Activated B cell treated with CpG ODN at 0.5 μM for 24 hours (primary cell): ENCODE measurements at regions not wholly inside any gene's neighbourhood (a gene's known extent, or its start where the extent isn't known, plus 50 kb on each side); places are given as distances from the start of the nearest gene placed in this dataset.

Experiments
- ATAC-seq: fragments of 200-7000 bp; cut with Tn5 transposase; one replicate; pipeline ENCODE4 v1.10.0; 2021; ENCODE audit warnings: low read depth, mild to moderate bottlenecking, moderate library complexity
- CTCF ChIA-PET: fragments of 350-600 bp; sonication (Branson Sonifier 250); formaldehyde crosslinking; loops from one replicate; lab custom pipeline; 2021; ENCODE audit warnings: antibody characterized with exemption; lab: Charles Lee
- POLR2A ChIA-PET: fragments of 350-600 bp; sonication (Branson Sonifier 250); formaldehyde crosslinking; loops from one replicate; lab custom pipeline; 2021; ENCODE audit warnings: antibody characterized with exemption; lab: Charles Lee
- DNase-seq: peaks from one replicate; pipeline ENCODE4 v3.0.0; 2022
- H3K27ac Mint-ChIP-seq: one replicate; pipeline ENCODE4 v1.8.0; 2020; ENCODE audit warnings: mixed read lengths
- H3K27me3 Mint-ChIP-seq: one replicate; pipeline ENCODE4 v1.8.0; 2021; ENCODE audit warnings: mixed read lengths
- H3K36me3 Mint-ChIP-seq: one replicate; pipeline ENCODE4 v1.8.0; 2021; ENCODE audit warnings: low read depth, mixed read lengths
- H3K4me1 Mint-ChIP-seq: one replicate; pipeline ENCODE4 v1.8.0; 2021; ENCODE audit warnings: mixed read lengths
- H3K4me3 Mint-ChIP-seq: one replicate; pipeline ENCODE4 v1.8.0; 2020; ENCODE audit warnings: mild to moderate bottlenecking, mixed read lengths
- H3K9me3 Mint-ChIP-seq: one replicate; pipeline ENCODE4 v1.8.0; 2020; ENCODE audit warnings: mixed read lengths
- intact Hi-C: fragments of 100-400 bp; cut with micrococcal nuclease; formaldehyde crosslinking; loops from one replicate; pipeline ENCODE4 v1.15.1; 2024
- TF ChIP-seq, protein P1 (sequence below): fragments of 200-600 bp; IDR thresholded peaks from one replicate; pipeline ENCODE4 v1.8.0; 2022; ENCODE audit warnings: antibody characterized with exemption, mild to moderate bottlenecking

DNA sequence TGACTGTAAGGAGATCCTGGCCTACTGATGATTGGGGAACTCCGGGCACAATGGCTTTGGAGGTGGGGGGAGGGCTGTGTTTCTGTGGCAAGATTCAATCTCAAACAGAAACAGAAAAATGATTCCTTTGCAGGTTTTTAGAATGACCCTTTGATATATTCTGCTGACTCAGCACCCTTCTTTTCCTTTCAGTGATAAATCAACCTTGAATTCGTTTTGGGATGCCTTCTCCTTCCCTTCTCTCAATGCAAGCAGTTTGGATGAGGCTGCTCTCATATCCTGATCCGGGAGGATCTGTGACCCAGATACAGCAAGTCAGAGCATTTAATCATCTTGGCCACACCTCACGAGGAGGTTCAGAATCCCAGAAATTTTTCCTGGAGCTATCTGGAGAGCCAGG lies 156.1 kb upstream of the PRICKLE2 start:
- intact Hi-C loops, result no loop called here
- Mint-ChIP-seq H3K4me3 (no peak overlapping the region), H3K36me3 (no peaks in the 10 kb centered on the region), H3K4me1 (no peaks in the 10 kb centered on the region), H3K27ac (no peak overlapping the region), H3K27me3 (no peaks in the 10 kb centered on the region), H3K9me3 (no peaks in the 10 kb centered on the region)
- CTCF ChIA-PET, result no interaction called here
- TF ChIP-seq, protein P1, sequence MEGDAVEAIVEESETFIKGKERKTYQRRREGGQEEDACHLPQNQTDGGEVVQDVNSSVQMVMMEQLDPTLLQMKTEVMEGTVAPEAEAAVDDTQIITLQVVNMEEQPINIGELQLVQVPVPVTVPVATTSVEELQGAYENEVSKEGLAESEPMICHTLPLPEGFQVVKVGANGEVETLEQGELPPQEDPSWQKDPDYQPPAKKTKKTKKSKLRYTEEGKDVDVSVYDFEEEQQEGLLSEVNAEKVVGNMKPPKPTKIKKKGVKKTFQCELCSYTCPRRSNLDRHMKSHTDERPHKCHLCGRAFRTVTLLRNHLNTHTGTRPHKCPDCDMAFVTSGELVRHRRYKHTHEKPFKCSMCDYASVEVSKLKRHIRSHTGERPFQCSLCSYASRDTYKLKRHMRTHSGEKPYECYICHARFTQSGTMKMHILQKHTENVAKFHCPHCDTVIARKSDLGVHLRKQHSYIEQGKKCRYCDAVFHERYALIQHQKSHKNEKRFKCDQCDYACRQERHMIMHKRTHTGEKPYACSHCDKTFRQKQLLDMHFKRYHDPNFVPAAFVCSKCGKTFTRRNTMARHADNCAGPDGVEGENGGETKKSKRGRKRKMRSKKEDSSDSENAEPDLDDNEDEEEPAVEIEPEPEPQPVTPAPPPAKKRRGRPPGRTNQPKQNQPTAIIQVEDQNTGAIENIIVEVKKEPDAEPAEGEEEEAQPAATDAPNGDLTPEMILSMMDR, result no peak
- DNase-seq (no peak), ATAC-seq (no peak)
- POLR2A ChIA-PET, result no interaction called here

GRCh38 chr3:64380546-64380945 lies 155.3 kb upstream of the PRICKLE2 start:
- H3K36me3 Mint-ChIP-seq, result no peaks in the 10 kb centered on the region
- H3K27me3 Mint-ChIP-seq, result no peaks in the 10 kb centered on the region
- ChIA-PET CTCF (no interaction called here), POLR2A (no interaction called here)
- DNase-seq (no peak), ATAC-seq (no peak)
- no peaks in the 10 kb centered on the region for H3K4me1 Mint-ChIP-seq
- H3K4me3 Mint-ChIP-seq, result no peak overlapping the region
- TF ChIP-seq, protein P1, result no peak
- peaks cover 4% of the 10 kb centered on the region for H3K9me3 Mint-ChIP-seq
- H3K27ac Mint-ChIP-seq, result no peak overlapping the region
- intact Hi-C loops, result no loop called here

DNA sequence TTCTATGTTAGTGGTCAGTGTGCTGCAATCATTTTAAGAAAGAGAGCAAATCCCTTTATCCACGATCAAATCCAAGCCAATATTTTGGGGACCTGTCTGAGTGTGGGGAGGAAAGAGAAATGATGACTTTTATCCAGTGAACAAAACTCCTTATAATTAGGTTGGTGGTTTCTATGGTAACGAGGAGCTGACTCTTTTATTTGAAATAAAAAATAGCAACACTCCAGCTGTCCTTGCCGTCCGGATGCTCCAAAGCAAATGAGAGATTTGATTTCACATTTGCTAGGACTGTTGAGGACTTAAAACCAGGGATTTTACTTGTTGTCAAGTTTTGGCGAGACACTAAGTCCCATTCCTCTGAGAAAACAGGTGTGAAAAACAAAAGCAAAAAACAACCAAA lies 154.0 kb upstream of the PRICKLE2 start:
- intact Hi-C loops, result no loop called here
- DNase-seq (no peak), ATAC-seq (no peak)
- ChIA-PET CTCF (no interaction called here), POLR2A (no interaction called here)
- H3K9me3 Mint-ChIP-seq, result peaks cover 4% of the 10 kb centered on the region
- no peaks in the 10 kb centered on the region for H3K36me3 Mint-ChIP-seq
- H3K27ac Mint-ChIP-seq, result no peak overlapping the region
- H3K27me3 Mint-ChIP-seq, result no peaks in the 10 kb centered on the region
- no peak overlapping the region for H3K4me3 Mint-ChIP-seq
- H3K4me1 Mint-ChIP-seq, result no peaks in the 10 kb centered on the region
- TF ChIP-seq, protein P1, result no peak

GRCh38 chr3:64377942-64378341 lies 152.7 kb upstream of the PRICKLE2 start:
- CTCF ChIA-PET, result no interaction called here

DNA sequence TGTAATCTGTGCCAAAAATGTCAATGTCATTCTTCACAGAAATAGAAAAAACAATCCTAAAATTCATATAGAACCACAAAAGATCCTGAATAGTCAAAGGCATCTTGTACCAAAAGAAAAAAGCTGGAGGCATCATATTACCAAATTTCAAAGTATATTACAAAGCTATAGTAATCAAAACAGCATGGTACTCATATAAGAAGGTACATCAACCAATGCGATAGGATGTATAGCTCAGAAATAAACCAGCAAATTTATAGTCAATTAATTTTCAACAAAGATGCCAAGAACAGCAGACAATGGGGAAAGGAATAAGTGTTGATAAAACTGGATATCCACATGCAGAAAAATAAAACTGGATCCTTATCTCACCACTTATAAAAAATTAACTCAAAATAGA lies 150.5 kb upstream of the PRICKLE2 start:
- Mint-ChIP-seq H3K27ac (no peak overlapping the region), H3K4me3 (no peak overlapping the region), H3K9me3 (peaks cover 4% of the 10 kb centered on the region), H3K27me3 (no peaks in the 10 kb centered on the region), H3K4me1 (no peaks in the 10 kb centered on the region), H3K36me3 (no peaks in the 10 kb centered on the region)
- intact Hi-C loops, result no loop called here
- TF ChIP-seq, protein P1, result no peak
- DNase-seq (no peak), ATAC-seq (no peak)
- CTCF ChIA-PET, result interaction anchor here (1.1 kb wide), 1 partner anchor 88 kb away, joined by 3 read pairs; no protein-coding TSS in a partner anchor
- POLR2A ChIA-PET, result no interaction called here

More at GRCh38 chr3:64377942-64378341, 152.7 kb upstream of the PRICKLE2 start:
- ATAC-seq, result no peak
- H3K27me3 Mint-ChIP-seq, result no peaks in the 10 kb centered on the region
- no peak overlapping the region for H3K27ac Mint-ChIP-seq
- POLR2A ChIA-PET, result no interaction called here
- H3K4me1 Mint-ChIP-seq, result no peaks in the 10 kb centered on the region
- intact Hi-C loops, result no loop called here
- no peak overlapping the region for H3K4me3 Mint-ChIP-seq
- TF ChIP-seq, protein P1, result no peak
- peaks cover 4% of the 10 kb centered on the region for H3K9me3 Mint-ChIP-seq
- DNase-seq, result no peak
- H3K36me3 Mint-ChIP-seq, result no peaks in the 10 kb centered on the region
